Lower lobe of right lung (tissue), 2 donors: ENCODE measurements at regions not wholly inside any gene's neighbourhood (a gene's known extent, or its start where the extent isn't known, plus 50 kb on each side); places are given as distances from the start of the nearest gene placed in this dataset.
"Not testable (repeated sequence)": the region's sequence is repeated elsewhere in the genome, so short reads cannot be mapped to it uniquely, and the experiment has no call there.

ENCODE experiments used
- ATAC-seq, 2 donors: fragments of 200-7000 bp; cut with Tn5 transposase; one replicate each; pipeline ENCODE4 v1.9.1; 2020 to 2022; ENCODE audit warnings: mild to moderate bottlenecking in 2 of 2, moderate library complexity in 2 of 2
- DNase-seq: peaks from one replicate; pipeline ENCODE4 v3.0.0-alpha.2; 2020
- H3K27ac ChIP-seq: fragments of 200-600 bp; one replicate; pipeline ENCODE4 v1.8.0; 2022
- H3K27me3 ChIP-seq: fragments of 200-600 bp; one replicate; pipeline ENCODE4 v1.8.0; 2022; ENCODE audit warnings: low read depth
- H3K36me3 ChIP-seq: fragments of 200-600 bp; one replicate; pipeline ENCODE4 v1.8.0; 2022; ENCODE audit warnings: mild to moderate bottlenecking
- H3K4me1 ChIP-seq: fragments of 200-600 bp; one replicate; pipeline ENCODE4 v1.8.0; 2022
- H3K4me3 ChIP-seq: fragments of 200-600 bp; one replicate; pipeline ENCODE4 v1.8.0; 2022; ENCODE audit warnings: mild to moderate bottlenecking
- H3K9me3 ChIP-seq: fragments of 200-600 bp; one replicate; pipeline ENCODE4 v1.8.0; 2022
- CTCF ChIP-seq: fragments of 200-600 bp; IDR thresholded peaks from one replicate; pipeline ENCODE4 v1.8.0; 2022; ENCODE audit warnings: antibody characterized with exemption, mild to moderate bottlenecking
- intact Hi-C: fragments of 100-400 bp; cut with DNase I; formaldehyde crosslinking; loops from one replicate; pipeline ENCODE4 v1.11.0; 2022
- donor health status: DM: no; HTN: yes; CAD: no; lungs with severe emphysema.

- intact Hi-C loops, result no loop called here
- no peaks in the 10 kb centered on the region for H3K9me3 ChIP-seq
- no peaks in the 10 kb centered on the region for H3K4me1 ChIP-seq
- H3K4me3 ChIP-seq, result no peak overlapping the region
- ATAC-seq (no peak), DNase-seq (no peak)
- H3K27ac ChIP-seq, result no peak overlapping the region
- TF ChIP-seq CTCF, result no peak
- H3K27me3 ChIP-seq, result no peaks in the 10 kb centered on the region
- H3K36me3 ChIP-seq, result no peaks in the 10 kb centered on the region
Observed at GRCh38 chr12:46647034-46647433, 178.8 kb downstream of the SLC38A4 start.

- H3K4me3 ChIP-seq, DNase-seq, ATAC-seq, H3K36me3 ChIP-seq, H3K27ac ChIP-seq, H3K9me3 ChIP-seq, H3K27me3 ChIP-seq, intact Hi-C loops, H3K4me1 ChIP-seq: not testable (repeated sequence)
Observed at GRCh38 chr12:46641649-46642048, 184.1 kb downstream of the SLC38A4 start.

GRCh38 chr12:46635818-46636217 lies 190.0 kb downstream of the SLC38A4 start:
- intact Hi-C loops, result no loop called here
- ATAC-seq, result no peak

DNA sequence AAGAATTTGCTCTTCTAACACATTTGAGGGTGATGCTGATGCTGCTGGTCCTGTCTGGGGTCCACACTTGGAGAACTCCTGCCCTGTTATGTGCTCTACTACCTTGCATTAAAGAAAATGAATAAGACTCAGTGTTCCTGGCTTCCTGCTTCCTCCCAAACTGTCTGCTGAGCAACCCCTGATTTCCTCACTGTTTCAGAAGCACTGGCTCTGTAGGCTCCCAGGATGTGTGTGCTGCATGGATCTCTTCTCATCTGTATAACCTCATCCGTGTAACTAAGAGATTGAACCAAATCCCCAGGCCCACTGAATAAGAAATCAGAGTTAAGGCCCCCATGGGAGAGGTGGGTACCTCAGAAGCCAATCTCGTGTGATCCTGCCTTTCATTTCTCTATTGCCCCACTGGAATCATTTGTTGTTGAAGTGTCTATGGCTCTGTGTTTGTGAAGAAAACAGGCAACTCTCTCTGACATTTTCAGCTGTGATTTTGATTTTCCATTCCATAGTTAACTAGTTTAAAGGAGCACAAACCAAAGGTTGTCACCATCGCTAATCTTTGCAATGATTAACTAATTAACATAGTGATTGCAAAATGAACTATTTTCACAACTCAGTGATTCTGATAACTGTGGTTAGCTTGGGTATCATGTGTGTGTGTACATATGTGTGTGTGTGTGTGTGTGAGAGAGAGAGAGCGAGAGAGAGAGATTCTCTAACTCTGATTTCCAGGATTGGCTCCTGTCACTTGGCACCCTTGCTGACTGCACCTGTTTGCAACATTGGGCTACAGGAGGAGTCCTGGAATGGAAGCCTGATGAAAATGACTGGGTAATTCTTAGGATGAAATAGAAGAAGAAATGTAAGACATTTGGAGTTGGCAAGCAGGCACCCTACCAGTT lies 196.2 kb downstream of the SLC38A4 start:
- H3K27me3 ChIP-seq, result no peaks in the 10 kb centered on the region
- no peaks in the 10 kb centered on the region for H3K36me3 ChIP-seq
- DNase-seq (no peak), ATAC-seq (no peak)
- H3K9me3 ChIP-seq, result no peaks in the 10 kb centered on the region
- no peak overlapping the region for H3K27ac ChIP-seq
- no peak overlapping the region for H3K4me3 ChIP-seq
- intact Hi-C loops, result no loop called here
- TF ChIP-seq CTCF, result no peak
- no peaks in the 10 kb centered on the region for H3K4me1 ChIP-seq

More at GRCh38 chr12:46635818-46636217, 190.0 kb downstream of the SLC38A4 start:
- H3K27me3 ChIP-seq, result no peaks in the 10 kb centered on the region
- no peak overlapping the region for H3K4me3 ChIP-seq
- H3K27ac ChIP-seq, result no peak overlapping the region
- DNase-seq, result no peak
- no peak for TF ChIP-seq CTCF
- H3K9me3 ChIP-seq, result peaks cover 4% of the 10 kb centered on the region
- no peaks in the 10 kb centered on the region for H3K4me1 ChIP-seq
- no peaks in the 10 kb centered on the region for H3K36me3 ChIP-seq

- no peaks in the 10 kb centered on the region for H3K9me3 ChIP-seq
- H3K4me3 ChIP-seq, result no peak overlapping the region
- intact Hi-C loops, result no loop called here
Observed at GRCh38 chr12:46628176-46628575, 197.6 kb downstream of the SLC38A4 start.

More at GRCh38 chr12:46628176-46628575, 197.6 kb downstream of the SLC38A4 start:
- Histone ChIP-seq H3K36me3 (no peaks in the 10 kb centered on the region), H3K4me1 (no peaks in the 10 kb centered on the region), H3K27ac (no peak overlapping the region), H3K27me3 (no peaks in the 10 kb centered on the region)
- no peak for DNase-seq
- ATAC-seq, result no peak
- no peak for TF ChIP-seq CTCF
